ENCODE measurements at regions not wholly inside any gene's neighbourhood (a gene's known extent, or its start where the extent isn't known, plus 50 kb on each side); places are given as distances from the start of the nearest gene placed in this dataset.

DNA sequence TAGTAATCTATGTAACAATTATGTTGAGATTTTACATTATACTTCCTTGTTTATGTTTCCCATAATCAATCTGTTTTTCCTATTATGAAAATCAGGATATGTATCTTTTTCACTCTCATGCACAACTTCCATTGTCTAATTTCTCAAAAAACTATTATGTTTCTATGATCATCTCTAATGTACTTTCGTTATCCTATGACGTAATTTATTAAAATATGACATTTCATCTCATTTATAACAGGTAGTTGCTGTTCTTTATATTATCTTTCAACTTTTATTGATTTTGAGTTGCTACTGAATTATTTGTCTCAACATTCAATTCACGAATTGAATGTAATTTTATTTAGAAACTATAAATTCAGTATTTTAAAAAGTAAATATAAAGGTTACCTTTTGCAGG is 100.8 kb upstream of the MAGEB18 start:
- TF ChIP-seq CBX8 (IDR thresholded peaks at IDR 0.05) (no peak), POLR2A (IDR thresholded peaks at IDR 0.05; ENCODE audit: low read length) (no peak), ESRRA (IDR thresholded peaks at IDR 0.05; ENCODE audit: borderline replicate concordance, low read length) (no peak), MYC (IDR thresholded peaks at IDR 0.05; ENCODE audit: borderline replicate concordance, low read length) (no peak), BHLHE40 (IDR thresholded peaks at IDR 0.05; ENCODE audit: low read depth, low read length) (no peak), HEYL (CRISPR knock-in tag; IDR thresholded peaks at IDR 0.05) (no peak), RAD21 (conservative IDR thresholded peaks at IDR 0.05 in 1 of 2, IDR thresholded peaks at IDR 0.05 in 1 of 2) (no peak), EP300 (IDR thresholded peaks at IDR 0.05) (no peak), MAFK (IDR thresholded peaks at IDR 0.05; ENCODE audit: partially characterized antibody) (no peak)
- TF ChIP-seq, protein P1, sequence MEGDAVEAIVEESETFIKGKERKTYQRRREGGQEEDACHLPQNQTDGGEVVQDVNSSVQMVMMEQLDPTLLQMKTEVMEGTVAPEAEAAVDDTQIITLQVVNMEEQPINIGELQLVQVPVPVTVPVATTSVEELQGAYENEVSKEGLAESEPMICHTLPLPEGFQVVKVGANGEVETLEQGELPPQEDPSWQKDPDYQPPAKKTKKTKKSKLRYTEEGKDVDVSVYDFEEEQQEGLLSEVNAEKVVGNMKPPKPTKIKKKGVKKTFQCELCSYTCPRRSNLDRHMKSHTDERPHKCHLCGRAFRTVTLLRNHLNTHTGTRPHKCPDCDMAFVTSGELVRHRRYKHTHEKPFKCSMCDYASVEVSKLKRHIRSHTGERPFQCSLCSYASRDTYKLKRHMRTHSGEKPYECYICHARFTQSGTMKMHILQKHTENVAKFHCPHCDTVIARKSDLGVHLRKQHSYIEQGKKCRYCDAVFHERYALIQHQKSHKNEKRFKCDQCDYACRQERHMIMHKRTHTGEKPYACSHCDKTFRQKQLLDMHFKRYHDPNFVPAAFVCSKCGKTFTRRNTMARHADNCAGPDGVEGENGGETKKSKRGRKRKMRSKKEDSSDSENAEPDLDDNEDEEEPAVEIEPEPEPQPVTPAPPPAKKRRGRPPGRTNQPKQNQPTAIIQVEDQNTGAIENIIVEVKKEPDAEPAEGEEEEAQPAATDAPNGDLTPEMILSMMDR (IDR thresholded peaks at IDR 0.05): no peak
- TF ChIP-seq, protein P2, sequence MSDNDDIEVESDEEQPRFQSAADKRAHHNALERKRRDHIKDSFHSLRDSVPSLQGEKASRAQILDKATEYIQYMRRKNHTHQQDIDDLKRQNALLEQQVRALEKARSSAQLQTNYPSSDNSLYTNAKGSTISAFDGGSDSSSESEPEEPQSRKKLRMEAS (IDR thresholded peaks at IDR 0.05): no peak
